ENCODE measurements at regions not wholly inside any gene's neighbourhood (a gene's known extent, or its start where the extent isn't known, plus 50 kb on each side); places are given as distances from the start of the nearest gene placed in this dataset.

DNA sequence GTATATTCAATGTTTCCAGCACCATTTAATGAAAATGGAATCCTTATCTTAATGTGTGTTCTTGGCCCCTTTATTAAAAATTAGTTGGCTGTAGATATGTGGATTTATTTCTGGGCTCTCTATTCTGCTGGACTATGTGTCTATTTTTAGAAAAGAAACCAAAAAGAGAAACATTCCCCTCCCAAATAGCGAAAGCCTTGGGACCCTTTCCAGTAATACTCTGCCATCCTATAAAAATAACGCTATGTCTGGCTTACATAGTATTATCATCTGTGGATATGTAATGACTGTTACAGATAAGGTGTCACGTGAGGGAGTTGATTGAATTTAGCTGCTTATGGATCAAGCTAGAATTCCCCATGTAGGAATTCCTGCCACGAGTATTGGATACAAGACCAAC is 279.3 kb upstream of the KIF2B start:
- Histone ChIP-seq H3K9me3 (no peaks in the 10 kb centered on the region), H3K27me3 (no peaks in the 10 kb centered on the region), H3K4me3 (no peak overlapping the region), H3K4me1 (no peaks in the 10 kb centered on the region), H3K27ac (no peak overlapping the region), H3K36me3 (no peaks in the 10 kb centered on the region)
- intact Hi-C loops (cut with DNase I; ENCODE audit: low total_unique reads) = no loop called here
- peak in 1 of 2 donors; percentile 30 for DNase-seq
- no peak for TF ChIP-seq EP300 (IDR thresholded peaks at IDR 0.05)
- no peak for TF ChIP-seq POLR2AphosphoS5 (IDR thresholded peaks at IDR 0.05)
- no peak for TF ChIP-seq CTCF (IDR thresholded peaks at IDR 0.05)
- TF ChIP-seq POLR2A (IDR thresholded peaks at IDR 0.05) = no peak
- 33 to 49% (median 47%) methylated on average over 4 of the region's 4 CpGs for WGBS, 5 donors

GRCh38 chr17:53538129-53538617 is 284.6 kb upstream of the KIF2B start:
- Histone ChIP-seq H3K4me1 (no peaks in the 10 kb centered on the region), H3K9me3 (no peaks in the 10 kb centered on the region), H3K4me3 (no peak overlapping the region), H3K27ac (no peak overlapping the region), H3K36me3 (no peaks in the 10 kb centered on the region), H3K27me3 (no peaks in the 10 kb centered on the region)
- TF ChIP-seq EP300 (IDR thresholded peaks at IDR 0.05) (no peak), POLR2A (IDR thresholded peaks at IDR 0.05) (no peak), CTCF (IDR thresholded peaks at IDR 0.05) (no peak), POLR2AphosphoS5 (IDR thresholded peaks at IDR 0.05) (no peak)
- DNase-seq = no peak
- intact Hi-C loops (cut with DNase I; ENCODE audit: low total_unique reads) = no loop called here
- 79 to 92% (median 82%) methylated on average over 2 of the region's 2 CpGs for WGBS, 5 donors

GRCh38 chr17:53527473-53527872 is 295.3 kb upstream of the KIF2B start:
- DNase-seq = no peak
- Histone ChIP-seq H3K36me3 (no peaks in the 10 kb centered on the region), H3K4me3 (no peak overlapping the region), H3K27me3 (no peaks in the 10 kb centered on the region), H3K9me3 (no peaks in the 10 kb centered on the region), H3K4me1 (no peaks in the 10 kb centered on the region), H3K27ac (no peak overlapping the region)
- intact Hi-C loops (cut with DNase I; ENCODE audit: low total_unique reads) = no loop called here
- no peak for TF ChIP-seq CTCF (IDR thresholded peaks at IDR 0.05)
- no peak for TF ChIP-seq POLR2A (IDR thresholded peaks at IDR 0.05)
- no peak for TF ChIP-seq POLR2AphosphoS5 (IDR thresholded peaks at IDR 0.05)
- no peak for TF ChIP-seq EP300 (IDR thresholded peaks at IDR 0.05)

DNA sequence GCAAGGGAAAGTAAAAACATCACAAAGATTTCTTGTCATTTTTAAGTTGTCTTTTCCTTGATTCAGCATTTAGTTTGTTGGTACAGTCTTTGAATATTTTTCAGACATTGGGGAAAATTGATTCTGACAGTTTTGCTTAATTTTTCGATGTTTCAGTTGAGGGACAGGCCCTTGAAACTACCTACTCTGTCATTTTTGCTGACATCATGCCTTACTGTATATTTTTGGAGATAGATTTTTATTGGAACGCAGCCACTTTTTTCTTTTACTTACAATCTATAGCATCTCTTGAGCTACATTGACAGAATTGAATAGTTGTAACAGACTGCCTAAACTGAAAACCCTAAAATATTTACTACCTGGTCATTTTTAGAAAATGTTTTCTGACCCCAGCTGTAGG is 297.1 kb upstream of the KIF2B start:
- no peak for DNase-seq
- H3K4me3 ChIP-seq = no peak overlapping the region
- no peaks in the 10 kb centered on the region for H3K27me3 ChIP-seq
- no peak for TF ChIP-seq EP300 (IDR thresholded peaks at IDR 0.05)
- no peak for TF ChIP-seq CTCF (IDR thresholded peaks at IDR 0.05)
- TF ChIP-seq POLR2AphosphoS5 (IDR thresholded peaks at IDR 0.05) = no peak
- TF ChIP-seq POLR2A (IDR thresholded peaks at IDR 0.05) = no peak
- H3K4me1 ChIP-seq = no peaks in the 10 kb centered on the region
- intact Hi-C loops (cut with DNase I; ENCODE audit: low total_unique reads) = no loop called here
- H3K27ac ChIP-seq = no peak overlapping the region
- WGBS, 5 donors = 74 to 85% (median 78%) methylated on average over 2 of the region's 2 CpGs
- H3K36me3 ChIP-seq = no peaks in the 10 kb centered on the region
- H3K9me3 ChIP-seq = no peaks in the 10 kb centered on the region

All from stomach (tissue), 8 donors.